Osteoblast (primary cell): ENCODE measurements at regions not wholly inside any gene's neighbourhood (a gene's known extent, or its start where the extent isn't known, plus 50 kb on each side); places are given as distances from the start of the nearest gene placed in this dataset.

Experiments
- DNase-seq: peaks from one replicate; pipeline ENCODE4 v3.0.0; 2011; ENCODE audit warnings: low spot score, mixed read lengths; ENCODE audit not compliant: insufficient read length; ENCODE audit errors: missing footprints
- H2AFZ ChIP-seq: 2 replicates; pipeline ENCODE4 v1.6.0; 2011; ENCODE audit warnings: mild to moderate bottlenecking, low read length
- H3K27ac ChIP-seq: 2 replicates; pipeline ENCODE4 v1.5.1; 2011; ENCODE audit warnings: mild to moderate bottlenecking, low read depth, low read length, moderate library complexity
- H3K27me3 ChIP-seq: 2 replicates; pipeline ENCODE4 v1.6.0; 2012; ENCODE audit warnings: mild to moderate bottlenecking, control low read depth, inconsistent platforms, low read length, moderate library complexity; ENCODE audit not compliant: insufficient read depth
- H3K36me3 ChIP-seq: 2 replicates; pipeline ENCODE4 v1.5.1; 2011; ENCODE audit warnings: mild to moderate bottlenecking, low read length, control low read depth, moderate library complexity; ENCODE audit not compliant: insufficient read depth
- H3K4me1 ChIP-seq: 2 replicates; pipeline ENCODE4 v1.5.1; 2011; ENCODE audit warnings: mild to moderate bottlenecking, low read length, control low read depth, moderate library complexity; ENCODE audit not compliant: insufficient read depth
- H3K4me2 ChIP-seq: 2 replicates; pipeline ENCODE4 v1.6.0; 2011; ENCODE audit warnings: mild to moderate bottlenecking, low read length; ENCODE audit not compliant: insufficient read depth
- H3K4me3 ChIP-seq: fragments of 200-600 bp; sonication (generic); 3 replicates; pipeline ENCODE4 v1.5.1; 2012; ENCODE audit warnings: mild to moderate bottlenecking, low read length, inconsistent platforms; ENCODE audit not compliant: insufficient read depth
- H3K79me2 ChIP-seq: 2 replicates; pipeline ENCODE4 v1.6.0; 2012; ENCODE audit warnings: mild to moderate bottlenecking, low read length, control low read depth, inconsistent platforms; ENCODE audit not compliant: insufficient read depth
- H3K9me3 ChIP-seq: 2 replicates; pipeline ENCODE4 v1.5.1; 2011; ENCODE audit warnings: low read depth, low read length, control low read depth
- H4K20me1 ChIP-seq: 2 replicates; pipeline ENCODE4 v1.6.0; 2012; ENCODE audit warnings: mild to moderate bottlenecking, low read length, control low read depth; ENCODE audit not compliant: insufficient read depth
- TF ChIP-seq, protein P1 (sequence below): IDR thresholded peaks from 2 replicates; pipeline ENCODE4 v1.5.1; 2011; ENCODE audit warnings: mild to moderate bottlenecking, low read depth, low read length, moderate library complexity; ENCODE audit errors: extremely low read depth

DNA sequence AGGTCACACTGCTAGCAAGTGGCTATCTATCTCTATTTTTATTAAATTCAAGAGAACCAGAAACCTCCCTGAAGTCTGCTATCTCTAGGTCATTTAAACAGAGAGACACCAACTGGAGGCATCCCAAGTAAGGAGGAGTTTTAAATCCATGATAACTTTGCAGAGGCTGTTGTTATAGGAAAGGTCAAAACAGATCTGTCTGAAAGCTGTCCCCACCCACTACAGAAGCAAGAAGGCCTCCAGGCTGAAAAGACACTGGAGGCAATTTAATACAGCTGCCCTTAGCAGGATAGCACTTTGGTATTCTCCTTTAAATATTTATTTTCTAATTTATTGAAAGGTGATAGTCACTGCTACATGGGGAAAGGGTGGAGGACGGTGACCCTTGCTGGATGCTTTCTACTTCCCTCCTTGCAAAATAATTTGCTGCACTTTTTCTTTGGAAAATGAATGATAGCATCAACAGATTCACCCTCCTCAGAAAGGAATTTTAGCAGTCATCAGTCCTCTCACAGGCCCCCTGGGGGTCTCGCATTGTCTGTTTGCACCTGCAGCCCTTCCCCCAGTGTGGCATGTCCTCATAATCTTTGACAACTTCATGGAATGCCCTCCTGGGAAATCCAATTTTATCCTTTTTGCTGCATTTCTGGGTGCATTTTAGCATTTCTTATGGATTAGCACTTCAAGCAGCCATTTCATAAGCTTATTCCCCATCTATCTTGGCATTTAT, 429.5 kb upstream of the TNP1 start:
- H3K79me2 ChIP-seq = no peaks in the 10 kb centered on the region
- DNase-seq = no peak

DNA sequence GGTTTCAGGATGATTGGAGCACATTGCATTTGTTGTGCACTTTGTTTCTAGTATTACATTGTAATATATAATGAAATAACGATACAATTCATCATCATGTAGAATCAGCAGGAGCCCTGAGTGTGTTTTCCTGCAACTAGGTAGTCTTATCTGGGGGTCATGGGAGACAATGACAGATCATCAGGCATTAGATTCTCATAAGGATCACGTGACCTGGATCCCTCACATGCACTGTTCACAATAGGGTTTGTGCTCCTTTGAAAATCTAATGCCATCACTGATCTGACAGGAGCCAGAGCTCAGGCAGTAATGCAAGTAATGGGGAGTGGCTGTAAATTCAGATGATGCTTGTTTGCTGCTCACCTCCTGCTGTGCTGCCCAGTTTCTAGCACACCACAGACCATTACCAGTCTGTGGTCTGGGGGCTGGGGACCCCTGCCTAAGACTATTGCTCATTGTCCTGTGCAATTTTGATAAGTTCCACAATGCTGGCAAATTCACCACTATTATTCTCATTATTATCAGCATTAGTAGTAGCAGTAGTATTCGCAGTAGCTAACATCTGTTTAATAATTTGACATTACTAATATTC, 428.7 kb upstream of the TNP1 start:
- TF ChIP-seq, protein P1, sequence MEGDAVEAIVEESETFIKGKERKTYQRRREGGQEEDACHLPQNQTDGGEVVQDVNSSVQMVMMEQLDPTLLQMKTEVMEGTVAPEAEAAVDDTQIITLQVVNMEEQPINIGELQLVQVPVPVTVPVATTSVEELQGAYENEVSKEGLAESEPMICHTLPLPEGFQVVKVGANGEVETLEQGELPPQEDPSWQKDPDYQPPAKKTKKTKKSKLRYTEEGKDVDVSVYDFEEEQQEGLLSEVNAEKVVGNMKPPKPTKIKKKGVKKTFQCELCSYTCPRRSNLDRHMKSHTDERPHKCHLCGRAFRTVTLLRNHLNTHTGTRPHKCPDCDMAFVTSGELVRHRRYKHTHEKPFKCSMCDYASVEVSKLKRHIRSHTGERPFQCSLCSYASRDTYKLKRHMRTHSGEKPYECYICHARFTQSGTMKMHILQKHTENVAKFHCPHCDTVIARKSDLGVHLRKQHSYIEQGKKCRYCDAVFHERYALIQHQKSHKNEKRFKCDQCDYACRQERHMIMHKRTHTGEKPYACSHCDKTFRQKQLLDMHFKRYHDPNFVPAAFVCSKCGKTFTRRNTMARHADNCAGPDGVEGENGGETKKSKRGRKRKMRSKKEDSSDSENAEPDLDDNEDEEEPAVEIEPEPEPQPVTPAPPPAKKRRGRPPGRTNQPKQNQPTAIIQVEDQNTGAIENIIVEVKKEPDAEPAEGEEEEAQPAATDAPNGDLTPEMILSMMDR = no peak
- Histone ChIP-seq H3K27me3 (peaks cover 15% of the 10 kb centered on the region), H4K20me1 (no peaks in the 10 kb centered on the region), H3K79me2 (no peaks in the 10 kb centered on the region), H3K4me3 (no peak overlapping the region), H3K36me3 (no peaks in the 10 kb centered on the region), H3K4me2 (no peak overlapping the region), H3K27ac (no peak overlapping the region), H3K4me1 (peaks cover 5% of the 10 kb centered on the region), H3K9me3 (no peaks in the 10 kb centered on the region), H2AFZ (no peak overlapping the region)
- DNase-seq = no peak

More for the DNA sequence above, 429.5 kb upstream of the TNP1 start:
- no peak overlapping the region for H2AFZ ChIP-seq
- no peaks in the 10 kb centered on the region for H3K9me3 ChIP-seq
- no peak overlapping the region for H3K27ac ChIP-seq
- H3K4me2 ChIP-seq = no peak overlapping the region
- H4K20me1 ChIP-seq = no peaks in the 10 kb centered on the region
- H3K27me3 ChIP-seq = peaks cover 15% of the 10 kb centered on the region
- no peak overlapping the region for H3K4me3 ChIP-seq
- H3K4me1 ChIP-seq = peaks cover 5% of the 10 kb centered on the region
- TF ChIP-seq, protein P1 = no peak
- no peaks in the 10 kb centered on the region for H3K36me3 ChIP-seq

DNA sequence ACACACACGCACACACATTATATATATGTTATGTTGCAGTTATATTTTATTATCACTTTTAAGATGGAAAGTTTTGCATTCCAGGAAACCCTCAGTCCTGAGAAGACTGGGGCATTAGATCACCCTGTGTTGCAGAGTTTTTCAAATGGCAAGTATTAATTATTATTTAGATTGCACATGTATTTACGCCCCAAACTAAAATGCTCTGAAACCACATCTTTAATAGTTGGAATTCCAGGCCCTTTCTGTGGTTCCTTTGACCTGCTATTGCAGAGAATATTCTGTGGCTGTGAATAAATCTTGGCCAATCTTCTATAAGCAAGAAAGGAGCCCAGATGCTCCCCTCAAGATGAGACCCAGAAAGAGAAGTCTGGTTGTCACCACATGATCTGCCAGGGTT, 427.0 kb upstream of the TNP1 start:
- TF ChIP-seq, protein P1 = no peak
- no peak overlapping the region for H3K27ac ChIP-seq
- no peak overlapping the region for H2AFZ ChIP-seq
- H3K4me2 ChIP-seq = no peak overlapping the region
- no peaks in the 10 kb centered on the region for H3K79me2 ChIP-seq
- no peak overlapping the region for H3K4me3 ChIP-seq
- H3K9me3 ChIP-seq = no peaks in the 10 kb centered on the region
- peaks cover 5% of the 10 kb centered on the region for H3K27me3 ChIP-seq
- no peaks in the 10 kb centered on the region for H4K20me1 ChIP-seq
- peaks cover 5% of the 10 kb centered on the region for H3K4me1 ChIP-seq
- H3K36me3 ChIP-seq = no peaks in the 10 kb centered on the region
- DNase-seq = no peak

DNA sequence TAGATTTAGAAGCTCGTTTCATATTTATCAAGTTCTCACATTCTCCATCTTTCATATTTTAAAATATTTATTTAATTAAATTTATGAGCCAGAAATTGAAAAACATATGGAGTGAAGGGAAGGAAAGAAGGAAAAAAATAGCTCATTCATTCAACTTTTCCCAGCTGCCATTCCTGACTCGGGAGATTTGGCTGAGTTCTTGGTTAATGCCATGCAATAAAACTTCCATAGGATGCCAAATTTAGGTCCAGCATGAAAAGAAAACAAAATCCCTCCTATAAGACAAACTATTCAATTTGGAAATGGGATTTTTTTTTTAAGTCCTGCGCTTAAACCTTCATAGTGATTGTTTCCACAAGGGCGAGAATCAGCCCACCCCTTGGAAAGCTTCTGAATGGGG, 426.1 kb upstream of the TNP1 start:
- no peaks in the 10 kb centered on the region for H3K36me3 ChIP-seq
- H4K20me1 ChIP-seq = no peaks in the 10 kb centered on the region
- no peaks in the 10 kb centered on the region for H3K9me3 ChIP-seq
- DNase-seq = no peak
- H2AFZ ChIP-seq = no peak overlapping the region
- H3K79me2 ChIP-seq = no peaks in the 10 kb centered on the region
- no peak overlapping the region for H3K27ac ChIP-seq
- TF ChIP-seq, protein P1 = no peak
- H3K4me1 ChIP-seq = peaks cover 5% of the 10 kb centered on the region
- no peak overlapping the region for H3K4me2 ChIP-seq
- H3K27me3 ChIP-seq = peaks cover 5% of the 10 kb centered on the region
- no peak overlapping the region for H3K4me3 ChIP-seq
